ENCODE measurements at regions not wholly inside any gene's neighbourhood (a gene's known extent, or its start where the extent isn't known, plus 50 kb on each side); places are given as distances from the start of the nearest gene placed in this dataset.

- no peak for TF ChIP-seq CTCF (IDR thresholded peaks at IDR 0.05)
- TF ChIP-seq EP300 (IDR thresholded peaks at IDR 0.05), result no peak
Measured at GRCh38 chr4:64068096-64068495, 341.2 kb downstream of the TECRL start.

Measured in ovary (tissue), 3 donors.